Liver (tissue), 7 donors: ENCODE measurements at regions not wholly inside any gene's neighbourhood (a gene's known extent, or its start where the extent isn't known, plus 50 kb on each side); places are given as distances from the start of the nearest gene placed in this dataset.

ENCODE experiments used
- DNase-seq: peaks from one replicate; pipeline ENCODE4 v3.0.0-alpha.2; 2017; ENCODE audit warnings: low spot score
- H3K27ac ChIP-seq, 2 donors: one replicate each; pipeline ENCODE4 v1.7.0; 2013; ENCODE audit warnings: inconsistent platforms in 2 of 2, low read length in 2 of 2, control low read depth in 1 of 2, low read depth in 1 of 2, mild to moderate bottlenecking in 1 of 2
- H3K27me3 ChIP-seq, 4 donors: one replicate each; pipeline versions ENCODE4 v1.6.1 to v1.7.0; 2013; ENCODE audit warnings: low read length in 3 of 4, inconsistent platforms in 1 of 4, mild to moderate bottlenecking in 1 of 4, moderate library complexity in 1 of 4; ENCODE audit not compliant: control insufficient read depth in 4 of 4, insufficient read depth in 4 of 4
- H3K36me3 ChIP-seq, 4 donors: one replicate each; pipeline versions ENCODE4 v1.6.1 to v1.7.0; 2013; ENCODE audit warnings: low read length in 3 of 4, mild to moderate bottlenecking in 3 of 4, low read depth in 1 of 4, moderate library complexity in 1 of 4; ENCODE audit not compliant: control insufficient read depth in 4 of 4, insufficient read depth in 3 of 4
- H3K4me1 ChIP-seq, 4 donors: one replicate each; pipeline versions ENCODE4 v1.6.1 to v1.7.0; 2013; ENCODE audit warnings: low read length in 3 of 4, mild to moderate bottlenecking in 3 of 4, moderate library complexity in 1 of 4; ENCODE audit not compliant: control insufficient read depth in 4 of 4, insufficient read depth in 4 of 4
- H3K4me3 ChIP-seq, 3 donors: one replicate each; pipeline versions ENCODE4 v1.6.1 to v1.7.0; 2013; ENCODE audit warnings: low read length in 3 of 3, control low read depth in 1 of 3, low read depth in 1 of 3, mild to moderate bottlenecking in 1 of 3
- H3K9ac ChIP-seq, 2 donors: one replicate each; pipeline ENCODE4 v1.7.0; 2013; ENCODE audit warnings: low read length in 2 of 2, mild to moderate bottlenecking in 2 of 2, moderate library complexity in 2 of 2, control low read depth in 1 of 2, low read depth in 1 of 2
- H3K9me3 ChIP-seq, 4 donors: one replicate each; pipeline versions ENCODE4 v1.6.1 to v1.7.0; 2013; ENCODE audit warnings: low read length in 3 of 4; ENCODE audit not compliant: control insufficient read depth in 4 of 4
- ATF3 ChIP-seq: IDR thresholded peaks from 2 replicates; pipeline ENCODE4 v1.6.1; 2016; ENCODE audit warnings: antibody characterized with exemption
- EGR1 ChIP-seq, 2 donors: IDR thresholded peaks; 2 replicates each; pipeline ENCODE4 v1.6.1; 2016 to 2018; ENCODE audit warnings: antibody characterized with exemption in 2 of 2, low read depth in 2 of 2
- FOXA1 ChIP-seq: IDR thresholded peaks from 2 replicates; pipeline ENCODE4 v1.6.1; 2016; ENCODE audit warnings: antibody characterized with exemption
- FOXA2 ChIP-seq: IDR thresholded peaks from 2 replicates; pipeline ENCODE4 v1.6.1; 2016; ENCODE audit warnings: antibody characterized with exemption
- GABPA ChIP-seq, 2 donors: IDR thresholded peaks in 1 of 2; conservative IDR thresholded peaks in 1 of 2; 2 replicates each; pipeline ENCODE4 v1.6.1; 2016; ENCODE audit warnings: antibody characterized with exemption in 2 of 2, mild to moderate bottlenecking in 1 of 2, moderate library complexity in 1 of 2
- HNF4A ChIP-seq, 2 donors: conservative IDR thresholded peaks; 2 replicates each; pipeline ENCODE4 v1.6.1; 2016; ENCODE audit warnings: antibody characterized with exemption in 2 of 2, mild to moderate bottlenecking in 2 of 2
- HNF4G ChIP-seq: IDR thresholded peaks from 2 replicates; pipeline ENCODE4 v1.6.1; 2016; ENCODE audit warnings: antibody characterized with exemption
- JUND ChIP-seq, 2 donors: IDR thresholded peaks; 2 replicates each; pipeline ENCODE4 v1.6.1; 2016; ENCODE audit warnings: antibody characterized with exemption in 2 of 2
- MAX ChIP-seq: IDR thresholded peaks from 2 replicates; pipeline ENCODE4 v1.6.1; 2016; ENCODE audit warnings: antibody characterized with exemption
- NR2F2 ChIP-seq: IDR thresholded peaks from 2 replicates; pipeline ENCODE4 v1.6.1; 2016; ENCODE audit warnings: antibody characterized with exemption
- RAD21 ChIP-seq, 2 donors: IDR thresholded peaks; 2 replicates each; pipeline ENCODE4 v1.6.1; 2016; ENCODE audit warnings: antibody characterized with exemption in 2 of 2, mild to moderate bottlenecking in 2 of 2
- REST ChIP-seq: IDR thresholded peaks from 2 replicates; pipeline ENCODE4 v1.6.1; 2016; ENCODE audit warnings: antibody characterized with exemption, mild to moderate bottlenecking
- SP1 ChIP-seq: IDR thresholded peaks from 2 replicates; pipeline ENCODE4 v1.6.1; 2018; ENCODE audit warnings: antibody characterized with exemption, mild to moderate bottlenecking
- TAF1 ChIP-seq: conservative IDR thresholded peaks from 2 replicates; pipeline ENCODE4 v1.6.1; 2016; ENCODE audit warnings: antibody characterized with exemption, mild to moderate bottlenecking
- YY1 ChIP-seq: IDR thresholded peaks from 2 replicates; pipeline ENCODE4 v1.6.1; 2016; ENCODE audit warnings: antibody characterized with exemption, mild to moderate bottlenecking
- ZBTB33 ChIP-seq: IDR thresholded peaks from 2 replicates; pipeline ENCODE4 v1.6.1; 2016; ENCODE audit warnings: antibody characterized with exemption
- WGBS: extraction: QIAGEN DNeasy Blood & Tissue Kit; methylation state at CpG from one replicate; pipeline ENCODE4 v1.1.7; 2013; 5-methylcytosine and 5-hydroxymethylcytosine counted together
- donor health status: healthy.
- donor health status: healthy.
- donor health status: healthy.
- donor health status: healthy.

- no peaks in the 10 kb centered on the region for H3K36me3 ChIP-seq
- no peak for TF ChIP-seq FOXA1
- no peak for TF ChIP-seq HNF4A (conservative IDR thresholded peaks at IDR 0.05)
- TF ChIP-seq REST: no peak
- TF ChIP-seq NR2F2: no peak
- no peak for TF ChIP-seq FOXA2
- no peak for TF ChIP-seq SP1
- TF ChIP-seq EGR1 (IDR thresholded peaks at IDR 0.05; ENCODE audit: low read depth in 2 of 2): no peak
- no peak for TF ChIP-seq GABPA (IDR thresholded peaks at IDR 0.05 in 1 of 2, conservative IDR thresholded peaks at IDR 0.05 in 1 of 2)
- TF ChIP-seq ATF3: no peak
- TF ChIP-seq YY1: no peak
- H3K4me1 ChIP-seq: no peaks in the 10 kb centered on the region
- no peak overlapping the region for H3K9ac ChIP-seq
- no peak overlapping the region for H3K27ac ChIP-seq
- DNase-seq: no peak
- WGBS: 58% methylated on average over 7 of the region's 7 CpGs
- no peak overlapping the region for H3K4me3 ChIP-seq
- peaks cover 0 to 2% (median 0%) of the 10 kb centered on the region in 4 donors for H3K27me3 ChIP-seq
- no peaks in the 10 kb centered on the region for H3K9me3 ChIP-seq
Observed at GRCh38 chr10:117801691-117802090, 245.1 kb downstream of the RAB11FIP2 start.

- Histone ChIP-seq H3K27ac (no peak overlapping the region), H3K9me3 (no peaks in the 10 kb centered on the region), H3K27me3 (peaks cover 0 to 2% (median 0%) of the 10 kb centered on the region in 4 donors), H3K36me3 (no peaks in the 10 kb centered on the region), H3K4me3 (no peak overlapping the region), H3K9ac (no peak overlapping the region), H3K4me1 (no peaks in the 10 kb centered on the region)
- DNase-seq: no peak
- no peak for TF ChIP-seq SP1
- TF ChIP-seq JUND (IDR thresholded peaks at IDR 0.05): no peak
- TF ChIP-seq EGR1 (IDR thresholded peaks at IDR 0.05; ENCODE audit: low read depth in 2 of 2): no peak
- TF ChIP-seq FOXA2: no peak
- no peak for TF ChIP-seq YY1
- no peak for TF ChIP-seq MAX
- no peak for TF ChIP-seq ZBTB33
- TF ChIP-seq HNF4G: no peak
- no peak for TF ChIP-seq RAD21 (IDR thresholded peaks at IDR 0.05)
- no peak for TF ChIP-seq TAF1
- no peak for TF ChIP-seq HNF4A (conservative IDR thresholded peaks at IDR 0.05)
- 70% methylated on average over 13 of the region's 13 CpGs for WGBS
Observed at GRCh38 chr10:117804470-117805011, 242.2 kb downstream of the RAB11FIP2 start.
